ENCODE measurements at regions not wholly inside any gene's neighbourhood (a gene's known extent, or its start where the extent isn't known, plus 50 kb on each side); places are given as distances from the start of the nearest gene placed in this dataset.
"Not testable (repeated sequence)": the region's sequence is repeated elsewhere in the genome, so short reads cannot be mapped to it uniquely, and the experiment has no call there.

DNA sequence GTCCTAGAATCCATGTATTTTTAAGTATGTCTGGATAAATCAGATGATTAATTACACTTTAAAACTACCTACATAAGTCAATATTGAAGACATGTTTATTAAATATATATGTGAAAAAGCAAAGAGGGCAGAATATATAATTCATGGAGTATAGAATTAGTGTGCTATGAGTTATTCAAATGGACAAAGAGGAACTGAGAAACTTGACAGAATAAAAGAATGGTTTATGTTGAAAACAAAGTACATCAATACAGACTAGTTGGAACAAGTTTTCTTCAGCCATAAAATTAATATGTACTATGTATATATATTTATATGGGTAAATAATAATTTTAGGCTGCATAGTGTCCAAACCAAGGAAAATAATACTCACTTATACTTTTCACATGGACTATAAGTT, 173.5 kb downstream of the NPFFR2 start:
- no peak for DNase-seq

DNA sequence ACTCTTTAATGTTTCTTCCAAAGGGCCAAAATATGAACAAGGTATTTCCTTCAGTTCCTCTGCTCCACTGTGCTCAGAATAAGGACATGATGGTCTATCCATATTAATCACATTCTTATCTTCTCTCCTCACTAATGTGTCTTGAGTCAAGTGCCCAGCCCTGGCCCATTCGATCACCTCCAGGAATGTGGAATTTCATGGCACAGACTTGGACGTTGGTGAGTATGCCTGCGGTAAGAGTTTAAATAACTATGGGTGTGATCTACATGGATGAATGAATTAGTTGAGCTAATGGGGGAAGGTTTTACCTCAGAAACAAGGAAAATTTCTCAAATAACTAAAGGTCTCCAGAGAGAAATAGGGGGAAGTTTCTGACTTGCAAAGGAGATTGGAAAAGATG, 174.0 kb downstream of the NPFFR2 start:
- peak; percentile 88 for DNase-seq

DNA sequence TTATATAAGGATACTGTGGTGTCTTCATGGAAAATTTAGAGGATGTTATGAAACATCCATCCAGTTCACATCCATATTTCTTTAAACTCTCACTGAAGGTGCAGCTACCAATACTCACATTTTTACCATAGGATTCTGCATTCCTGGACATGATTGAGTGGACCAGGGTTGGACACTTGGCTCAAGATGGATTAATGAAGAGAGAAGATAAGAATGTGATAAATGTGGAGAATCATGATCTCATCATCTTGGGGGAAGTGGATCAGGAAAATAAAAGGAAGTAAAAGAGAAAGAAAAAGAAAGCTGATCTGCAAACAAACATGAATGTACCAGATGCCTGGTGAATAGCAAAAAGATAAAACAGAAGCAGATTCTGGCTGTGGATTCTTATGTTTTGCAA, 175.4 kb downstream of the NPFFR2 start:
- peak; percentile 79 for DNase-seq

GRCh38 chr4:72208421-72209075, 176.7 kb downstream of the NPFFR2 start:
- DNase-seq = peak; percentile 60

DNA sequence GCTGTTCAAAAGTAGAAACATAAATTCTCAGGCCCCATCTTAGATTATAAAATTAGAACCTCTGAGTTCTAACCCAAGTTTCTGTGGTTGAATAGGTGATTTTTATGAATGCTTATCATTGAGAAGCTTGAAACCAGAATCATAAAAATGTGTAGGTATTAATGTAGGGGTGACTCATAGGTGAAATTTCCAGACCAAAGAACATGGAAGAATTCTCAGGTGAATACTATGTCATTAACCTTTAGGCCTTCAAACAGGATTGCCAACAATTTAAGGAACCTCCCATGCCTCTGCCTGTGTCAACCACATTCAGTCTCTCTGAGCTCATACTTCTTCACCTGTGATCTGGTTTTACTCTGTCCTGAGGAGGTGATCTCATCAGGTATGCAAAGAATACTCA, 177.8 kb downstream of the NPFFR2 start:
- DNase-seq = peak; percentile 69

- DNase-seq = not testable (repeated sequence)
Observed at GRCh38 chr4:72213763-72214162, 182.0 kb downstream of the NPFFR2 start.

GRCh38 chr4:72215198-72215597, 183.4 kb downstream of the NPFFR2 start:
- peak; percentile 24 for DNase-seq

DNA sequence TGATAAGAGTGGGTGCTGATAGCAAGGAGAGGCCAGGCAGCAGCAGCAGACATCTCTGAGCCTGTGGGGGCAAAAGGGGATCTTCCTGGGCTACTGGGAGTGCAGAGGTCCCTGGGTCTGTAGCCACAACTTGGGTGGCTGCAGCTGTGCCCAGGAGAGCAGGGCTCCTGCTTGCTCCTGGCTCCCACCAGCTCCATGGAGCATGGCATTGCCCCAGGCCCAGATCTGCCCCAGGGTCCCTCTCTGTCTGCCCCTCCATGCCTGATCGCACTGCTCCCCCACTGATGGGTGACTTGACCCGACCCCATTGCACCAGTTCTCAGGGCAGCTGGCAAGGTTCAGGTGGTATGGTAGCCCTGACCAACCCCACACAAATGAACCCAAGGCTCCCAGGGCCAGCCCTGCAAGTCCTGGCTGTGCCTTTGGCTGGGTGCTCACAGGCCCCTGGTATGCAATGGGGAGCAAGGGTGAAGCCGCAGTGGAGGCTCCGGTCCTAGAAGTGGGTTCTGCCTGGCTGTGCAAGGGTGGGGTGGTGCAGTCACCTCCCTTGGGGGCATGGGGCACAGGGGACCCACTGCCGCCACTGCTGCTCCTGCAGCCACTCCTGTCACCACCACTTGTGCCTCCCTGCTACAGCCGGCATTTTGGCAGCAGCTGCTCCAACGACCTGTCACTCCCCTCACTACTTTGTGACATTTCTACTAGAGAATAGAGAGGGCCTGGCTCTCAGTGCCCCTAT, 184.9 kb downstream of the NPFFR2 start:
- DNase-seq = no peak

DNA sequence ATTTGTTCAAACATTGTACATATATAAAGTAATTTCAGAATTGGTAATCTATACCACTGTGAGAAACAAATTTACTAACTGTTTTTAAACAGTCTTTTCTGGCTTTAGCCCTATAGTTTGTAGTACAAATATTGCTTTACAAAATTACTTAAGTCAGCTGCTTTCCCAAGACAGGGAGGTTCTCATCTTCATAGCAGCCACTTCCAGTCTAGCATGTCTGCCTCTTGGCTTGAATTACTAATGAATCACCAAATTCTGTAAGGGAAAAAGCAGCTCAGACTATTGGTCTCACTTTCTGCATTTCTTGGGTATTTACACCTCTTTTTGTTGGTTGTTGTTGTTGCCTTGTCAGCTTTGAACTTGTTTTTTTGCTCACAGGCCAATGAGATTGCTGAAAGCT, 187.2 kb downstream of the NPFFR2 start:
- DNase-seq = no peak

Data from NCI-H226 (cell line).